ENCODE measurements at regions not wholly inside any gene's neighbourhood (a gene's known extent, or its start where the extent isn't known, plus 50 kb on each side); places are given as distances from the start of the nearest gene placed in this dataset.

GRCh38 chr1:5681654-5682053, 310.6 kb downstream of the NPHP4 start:
- TF ChIP-seq POLR2AphosphoS5 (IDR thresholded peaks at IDR 0.05; ENCODE audit: low read depth, low read length) (no peak), TAF1 (IDR thresholded peaks at IDR 0.05; ENCODE audit: borderline replicate concordance, insufficient read depth, low read length) (no peak)
- TF ChIP-seq, protein P1, sequence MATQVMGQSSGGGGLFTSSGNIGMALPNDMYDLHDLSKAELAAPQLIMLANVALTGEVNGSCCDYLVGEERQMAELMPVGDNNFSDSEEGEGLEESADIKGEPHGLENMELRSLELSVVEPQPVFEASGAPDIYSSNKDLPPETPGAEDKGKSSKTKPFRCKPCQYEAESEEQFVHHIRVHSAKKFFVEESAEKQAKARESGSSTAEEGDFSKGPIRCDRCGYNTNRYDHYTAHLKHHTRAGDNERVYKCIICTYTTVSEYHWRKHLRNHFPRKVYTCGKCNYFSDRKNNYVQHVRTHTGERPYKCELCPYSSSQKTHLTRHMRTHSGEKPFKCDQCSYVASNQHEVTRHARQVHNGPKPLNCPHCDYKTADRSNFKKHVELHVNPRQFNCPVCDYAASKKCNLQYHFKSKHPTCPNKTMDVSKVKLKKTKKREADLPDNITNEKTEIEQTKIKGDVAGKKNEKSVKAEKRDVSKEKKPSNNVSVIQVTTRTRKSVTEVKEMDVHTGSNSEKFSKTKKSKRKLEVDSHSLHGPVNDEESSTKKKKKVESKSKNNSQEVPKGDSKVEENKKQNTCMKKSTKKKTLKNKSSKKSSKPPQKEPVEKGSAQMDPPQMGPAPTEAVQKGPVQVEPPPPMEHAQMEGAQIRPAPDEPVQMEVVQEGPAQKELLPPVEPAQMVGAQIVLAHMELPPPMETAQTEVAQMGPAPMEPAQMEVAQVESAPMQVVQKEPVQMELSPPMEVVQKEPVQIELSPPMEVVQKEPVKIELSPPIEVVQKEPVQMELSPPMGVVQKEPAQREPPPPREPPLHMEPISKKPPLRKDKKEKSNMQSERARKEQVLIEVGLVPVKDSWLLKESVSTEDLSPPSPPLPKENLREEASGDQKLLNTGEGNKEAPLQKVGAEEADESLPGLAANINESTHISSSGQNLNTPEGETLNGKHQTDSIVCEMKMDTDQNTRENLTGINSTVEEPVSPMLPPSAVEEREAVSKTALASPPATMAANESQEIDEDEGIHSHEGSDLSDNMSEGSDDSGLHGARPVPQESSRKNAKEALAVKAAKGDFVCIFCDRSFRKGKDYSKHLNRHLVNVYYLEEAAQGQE (IDR thresholded peaks at IDR 0.05; ENCODE audit: insufficient read depth in 1 of 2, low read depth in 2 of 2, low read length in 2 of 2) = no peak

Measured in PFSK-1 (cell line).